Ishikawa (cell line): ENCODE measurements at regions not wholly inside any gene's neighbourhood (a gene's known extent, or its start where the extent isn't known, plus 50 kb on each side); places are given as distances from the start of the nearest gene placed in this dataset.

ENCODE experiments used
- CREB1 ChIP-seq: IDR thresholded peaks from 2 replicates; pipeline ENCODE4 v1.6.1; 2012; ENCODE audit warnings: low read depth
- EGR1 ChIP-seq: IDR thresholded peaks from 2 replicates; pipeline ENCODE4 v1.6.1; 2012
- RAD21 ChIP-seq: IDR thresholded peaks from 2 replicates; pipeline ENCODE4 v1.6.1; 2012; ENCODE audit warnings: low read depth
- TEAD4 ChIP-seq: IDR thresholded peaks from 2 replicates; pipeline ENCODE4 v1.6.1; 2012

DNA sequence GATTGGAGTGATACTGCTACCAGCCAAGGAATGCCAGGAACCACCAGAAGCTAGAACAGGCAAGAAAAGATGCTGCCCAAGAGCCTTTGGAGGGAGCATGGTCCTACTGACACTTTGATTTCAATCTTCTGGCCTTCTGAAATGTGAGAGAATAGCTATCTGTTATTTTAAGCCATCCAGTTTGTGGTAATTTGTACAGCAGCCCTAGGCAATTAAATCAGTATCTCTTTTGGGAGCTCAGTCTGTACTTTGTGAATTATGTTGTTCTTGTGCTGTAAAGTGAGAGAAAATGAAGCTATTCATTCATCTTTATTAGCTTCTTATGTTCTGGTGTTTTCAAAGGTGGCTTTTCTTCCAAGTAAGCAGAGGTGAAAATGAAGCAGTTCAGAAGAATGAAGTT lies 381.3 kb downstream of the PDCD6IP start:
- TF ChIP-seq RAD21: no peak
- TF ChIP-seq CREB1: no peak
- no peak for TF ChIP-seq EGR1
- no peak for TF ChIP-seq TEAD4
